ENCODE measurements at regions not wholly inside any gene's neighbourhood (a gene's known extent, or its start where the extent isn't known, plus 50 kb on each side); places are given as distances from the start of the nearest gene placed in this dataset.
"Not testable (repeated sequence)": the region's sequence is repeated elsewhere in the genome, so short reads cannot be mapped to it uniquely, and the experiment has no call there.

GRCh38 chr15:34637305-34637704 is 53.9 kb upstream of the GOLGA8B start:
- Histone ChIP-seq H3K9me3 (ENCODE audit: control insufficient read depth, low read depth, low read length) (no peaks in the 10 kb centered on the region), H3K4me2 (ENCODE audit: control insufficient read depth, extremely low read depth, insufficient read depth, low read depth, low read length) (no peak overlapping the region), H4K20me1 (ENCODE audit: control insufficient read depth, extremely low read depth, insufficient read depth, low read length) (no peaks in the 10 kb centered on the region), H3K27me3 (ENCODE audit: control insufficient read depth, extremely low read depth, insufficient read depth, low read length) (no peaks in the 10 kb centered on the region), H3K4me1 (ENCODE audit: control insufficient read depth, extremely low read depth, insufficient read depth, low read length) (no peaks in the 10 kb centered on the region), H3K9ac (ENCODE audit: control insufficient read depth, extremely low read depth, insufficient read depth, low read length) (no peak overlapping the region), H2AFZ (ENCODE audit: control insufficient read depth, low read length) (no peak overlapping the region), H3K36me3 (ENCODE audit: control insufficient read depth in 2 of 2, extremely low read depth in 1 of 2, insufficient read depth in 2 of 2, low read length in 2 of 2) (no peaks in the 10 kb centered on the region), H3K9me1 (ENCODE audit: control insufficient read depth, extremely low read depth, insufficient read depth, low read length) (no peaks in the 10 kb centered on the region), H3K79me2 (ENCODE audit: control insufficient read depth, insufficient read depth, low read length) (no peaks in the 10 kb centered on the region), H3K4me3 (ENCODE audit: control insufficient read depth in 2 of 3, extremely low read depth in 1 of 3, insufficient read depth in 2 of 3, low read depth in 1 of 3, low read length in 3 of 3) (no peak overlapping the region), H3K27ac (ENCODE audit: control insufficient read depth, insufficient read depth, low read length) (no peak overlapping the region)
- TF ChIP-seq EZH2 (IDR thresholded peaks at IDR 0.05; ENCODE audit: low read length) = no peak
- TF ChIP-seq, protein P1, sequence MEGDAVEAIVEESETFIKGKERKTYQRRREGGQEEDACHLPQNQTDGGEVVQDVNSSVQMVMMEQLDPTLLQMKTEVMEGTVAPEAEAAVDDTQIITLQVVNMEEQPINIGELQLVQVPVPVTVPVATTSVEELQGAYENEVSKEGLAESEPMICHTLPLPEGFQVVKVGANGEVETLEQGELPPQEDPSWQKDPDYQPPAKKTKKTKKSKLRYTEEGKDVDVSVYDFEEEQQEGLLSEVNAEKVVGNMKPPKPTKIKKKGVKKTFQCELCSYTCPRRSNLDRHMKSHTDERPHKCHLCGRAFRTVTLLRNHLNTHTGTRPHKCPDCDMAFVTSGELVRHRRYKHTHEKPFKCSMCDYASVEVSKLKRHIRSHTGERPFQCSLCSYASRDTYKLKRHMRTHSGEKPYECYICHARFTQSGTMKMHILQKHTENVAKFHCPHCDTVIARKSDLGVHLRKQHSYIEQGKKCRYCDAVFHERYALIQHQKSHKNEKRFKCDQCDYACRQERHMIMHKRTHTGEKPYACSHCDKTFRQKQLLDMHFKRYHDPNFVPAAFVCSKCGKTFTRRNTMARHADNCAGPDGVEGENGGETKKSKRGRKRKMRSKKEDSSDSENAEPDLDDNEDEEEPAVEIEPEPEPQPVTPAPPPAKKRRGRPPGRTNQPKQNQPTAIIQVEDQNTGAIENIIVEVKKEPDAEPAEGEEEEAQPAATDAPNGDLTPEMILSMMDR (optimal IDR thresholded peaks at IDR 0.05 in 1 of 3, IDR thresholded peaks at IDR 0.05 in 1 of 3, conservative IDR thresholded peaks at IDR 0.05 in 1 of 3; ENCODE audit: extremely low read depth in 1 of 3, insufficient read depth in 2 of 3, low read length in 3 of 3) = no peak
- DNase-seq (ENCODE audit: low read depth, low spot score) (no peak), FAIRE-seq (no peak)
- dilution Hi-C loops (cut with MboI; ENCODE audit: extremely low pct_ligation_motif_present, low sequenced_read_pairs) = no loop called here

DNA sequence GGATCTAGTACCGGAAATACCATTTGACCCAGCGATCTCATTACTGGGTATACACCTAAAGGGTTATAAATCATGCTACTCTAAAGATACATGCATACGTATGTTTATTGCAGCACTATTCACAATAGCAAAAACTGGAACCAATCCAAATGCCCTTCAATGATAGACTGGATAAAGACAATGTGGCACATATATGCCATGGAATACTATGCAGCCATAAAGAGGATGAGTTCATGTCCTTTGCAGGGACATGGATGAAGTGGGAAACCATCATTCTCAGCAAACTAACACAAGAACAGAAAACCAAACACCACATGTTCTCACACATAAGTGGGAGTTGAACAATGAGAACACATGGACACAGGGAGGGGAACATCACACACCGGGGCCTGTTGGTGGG is 50.2 kb upstream of the GOLGA8B start:
- H3K36me3 ChIP-seq (ENCODE audit: control insufficient read depth in 2 of 2, extremely low read depth in 1 of 2, insufficient read depth in 2 of 2, low read length in 2 of 2); H3K4me2 ChIP-seq (ENCODE audit: control insufficient read depth, extremely low read depth, insufficient read depth, low read depth, low read length); H3K27ac ChIP-seq (ENCODE audit: control insufficient read depth, insufficient read depth, low read length); H4K20me1 ChIP-seq (ENCODE audit: control insufficient read depth, extremely low read depth, insufficient read depth, low read length); H3K27me3 ChIP-seq (ENCODE audit: control insufficient read depth, extremely low read depth, insufficient read depth, low read length); H3K4me1 ChIP-seq (ENCODE audit: control insufficient read depth, extremely low read depth, insufficient read depth, low read length); H2AFZ ChIP-seq (ENCODE audit: control insufficient read depth, low read length); H3K4me3 ChIP-seq (ENCODE audit: control insufficient read depth in 2 of 3, extremely low read depth in 1 of 3, insufficient read depth in 2 of 3, low read depth in 1 of 3, low read length in 3 of 3); H3K9ac ChIP-seq (ENCODE audit: control insufficient read depth, extremely low read depth, insufficient read depth, low read length); H3K9me1 ChIP-seq (ENCODE audit: control insufficient read depth, extremely low read depth, insufficient read depth, low read length); dilution Hi-C loops (cut with MboI; ENCODE audit: extremely low pct_ligation_motif_present, low sequenced_read_pairs); DNase-seq (ENCODE audit: low read depth, low spot score); H3K9me3 ChIP-seq (ENCODE audit: control insufficient read depth, low read depth, low read length); FAIRE-seq; H3K79me2 ChIP-seq (ENCODE audit: control insufficient read depth, insufficient read depth, low read length): not testable (repeated sequence)

Measured in keratinocyte (primary cell).